NCI-H146 treated with DMSO at 0.1 percent for 48 hours (cell line): ENCODE measurements at regions not wholly inside any gene's neighbourhood (a gene's known extent, or its start where the extent isn't known, plus 50 kb on each side); places are given as distances from the start of the nearest gene placed in this dataset.

Experiments
- DNase-seq: peaks from one replicate; lab custom pipeline; 2025; ENCODE audit not compliant: unreplicated experiment; lab: John Stamatoyannopoulos, UW

- no peak for DNase-seq
These were observed 66.3 kb upstream of the FAM9C start for GRCh38 chrX:13110433-13111324.

- DNase-seq = no peak
These were observed 65.4 kb upstream of the FAM9C start for GRCh38 chrX:13109817-13110216.

- DNase-seq = no peak
These were observed 59.5 kb upstream of the FAM9C start for GRCh38 chrX:13103914-13104274.

- DNase-seq = no peak
These were observed 58.9 kb upstream of the FAM9C start for GRCh38 chrX:13103188-13103913.

- no peak for DNase-seq
These were observed 58.2 kb upstream of the FAM9C start for GRCh38 chrX:13102636-13103035.

GRCh38 chrX:13101441-13102139 is 57.2 kb upstream of the FAM9C start:
- no peak for DNase-seq

- DNase-seq = no peak
These were observed 54.7 kb upstream of the FAM9C start for GRCh38 chrX:13099121-13099520.

- no peak for DNase-seq
These were observed 52.3 kb upstream of the FAM9C start for GRCh38 chrX:13096728-13097127.

- no peak for DNase-seq
These were observed 50.5 kb upstream of the FAM9C start for GRCh38 chrX:13094828-13095341.

GRCh38 chrX:13094374-13094773 is 50.0 kb upstream of the FAM9C start:
- no peak for DNase-seq
